ENCODE measurements at regions not wholly inside any gene's neighbourhood (a gene's known extent, or its start where the extent isn't known, plus 50 kb on each side); places are given as distances from the start of the nearest gene placed in this dataset.

DNA sequence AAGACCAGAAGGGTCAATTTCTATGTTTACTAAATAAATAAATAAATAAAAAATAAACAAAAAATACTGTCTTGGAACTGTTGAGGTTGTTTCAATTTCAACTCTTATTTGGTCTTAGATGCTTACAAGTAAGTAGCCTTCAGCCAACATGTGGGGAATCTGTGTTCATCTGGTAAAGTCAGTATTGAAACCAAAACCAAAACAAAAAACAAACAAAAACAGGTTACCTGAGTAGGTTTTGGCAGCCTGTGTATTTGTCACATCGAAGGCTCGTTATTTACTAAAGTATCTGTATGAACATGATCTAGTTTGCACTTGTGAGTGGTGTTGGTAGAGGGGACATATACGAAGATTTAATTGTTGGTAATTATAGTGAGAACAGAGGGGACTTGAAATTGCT is 471.5 kb downstream of the SLITRK5 start:
- Histone ChIP-seq H3K27ac (ENCODE audit: insufficient read depth, low read length, poor library complexity, severe bottlenecking) (no peak overlapping the region), H3K9me3 (ENCODE audit: control insufficient read depth, low read length) (no peaks in the 10 kb centered on the region), H3K36me3 (ENCODE audit: control insufficient read depth, insufficient read depth, low read length) (no peaks in the 10 kb centered on the region)

DNA sequence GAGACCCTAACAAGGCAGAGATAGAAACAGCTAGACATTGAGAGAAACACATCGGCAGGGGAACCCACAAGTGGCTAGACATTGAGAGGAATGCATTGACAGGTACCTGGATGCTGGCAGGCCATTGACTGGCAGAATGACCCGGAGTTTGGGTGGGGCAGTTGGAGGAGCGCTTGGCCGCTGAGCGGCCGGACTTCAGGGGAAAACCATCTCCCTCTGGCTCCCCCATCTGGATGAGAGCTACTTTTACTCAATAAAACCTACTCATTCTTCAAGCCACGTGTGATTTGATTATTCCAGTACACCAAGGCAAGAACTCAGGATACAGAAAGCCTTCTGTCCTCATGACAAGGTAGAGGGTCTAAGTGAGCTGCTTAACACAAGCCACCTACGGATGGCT is 473.4 kb downstream of the SLITRK5 start:
- Histone ChIP-seq H3K27me3 (replicated peaks; ENCODE audit: control insufficient read depth, insufficient read depth, low read length, poor library complexity, severe bottlenecking) (no peaks in the 10 kb centered on the region), H3K4me1 (ENCODE audit: control insufficient read depth, insufficient read depth, low read length, poor library complexity, severe bottlenecking) (no peaks in the 10 kb centered on the region), H3K4me3 (ENCODE audit: insufficient read depth, low read depth, low read length, poor library complexity, severe bottlenecking) (no peak overlapping the region), H3K9me3 (ENCODE audit: control insufficient read depth, low read length) (no peaks in the 10 kb centered on the region), H3K27ac (ENCODE audit: insufficient read depth, low read length, poor library complexity, severe bottlenecking) (no peak overlapping the region), H3K36me3 (ENCODE audit: control insufficient read depth, insufficient read depth, low read length) (no peaks in the 10 kb centered on the region)
- DNase-seq = no peak

More for the DNA sequence above, 471.5 kb downstream of the SLITRK5 start:
- no peaks in the 10 kb centered on the region for H3K27me3 ChIP-seq (replicated peaks; ENCODE audit: control insufficient read depth, insufficient read depth, low read length, poor library complexity, severe bottlenecking)
- no peak overlapping the region for H3K4me3 ChIP-seq (ENCODE audit: insufficient read depth, low read depth, low read length, poor library complexity, severe bottlenecking)
- H3K4me1 ChIP-seq (ENCODE audit: control insufficient read depth, insufficient read depth, low read length, poor library complexity, severe bottlenecking) = no peaks in the 10 kb centered on the region
- DNase-seq = no peak

- Histone ChIP-seq H3K4me1 (ENCODE audit: control insufficient read depth, insufficient read depth, low read length, poor library complexity, severe bottlenecking) (no peaks in the 10 kb centered on the region), H3K36me3 (ENCODE audit: control insufficient read depth, insufficient read depth, low read length) (no peaks in the 10 kb centered on the region), H3K27ac (ENCODE audit: insufficient read depth, low read length, poor library complexity, severe bottlenecking) (no peak overlapping the region), H3K9me3 (ENCODE audit: control insufficient read depth, low read length) (no peaks in the 10 kb centered on the region), H3K4me3 (ENCODE audit: insufficient read depth, low read depth, low read length, poor library complexity, severe bottlenecking) (no peak overlapping the region), H3K27me3 (replicated peaks; ENCODE audit: control insufficient read depth, insufficient read depth, low read length, poor library complexity, severe bottlenecking) (no peaks in the 10 kb centered on the region)
- no peak for DNase-seq
Observed at GRCh38 chr13:88153353-88153752, 482.2 kb downstream of the SLITRK5 start.

GRCh38 chr13:88154001-88154400 is 482.8 kb downstream of the SLITRK5 start:
- Histone ChIP-seq H3K9me3 (ENCODE audit: control insufficient read depth, low read length) (no peaks in the 10 kb centered on the region), H3K4me3 (ENCODE audit: insufficient read depth, low read depth, low read length, poor library complexity, severe bottlenecking) (no peak overlapping the region), H3K36me3 (ENCODE audit: control insufficient read depth, insufficient read depth, low read length) (no peaks in the 10 kb centered on the region), H3K27ac (ENCODE audit: insufficient read depth, low read length, poor library complexity, severe bottlenecking) (no peak overlapping the region), H3K27me3 (replicated peaks; ENCODE audit: control insufficient read depth, insufficient read depth, low read length, poor library complexity, severe bottlenecking) (no peaks in the 10 kb centered on the region), H3K4me1 (ENCODE audit: control insufficient read depth, insufficient read depth, low read length, poor library complexity, severe bottlenecking) (no peaks in the 10 kb centered on the region)
- no peak for DNase-seq

GRCh38 chr13:88162076-88162702 is 491.0 kb downstream of the SLITRK5 start:
- H3K36me3 ChIP-seq (ENCODE audit: control insufficient read depth, insufficient read depth, low read length) = no peaks in the 10 kb centered on the region
- no peaks in the 10 kb centered on the region for H3K9me3 ChIP-seq (ENCODE audit: control insufficient read depth, low read length)
- H3K4me3 ChIP-seq (ENCODE audit: insufficient read depth, low read depth, low read length, poor library complexity, severe bottlenecking) = no peak overlapping the region
- H3K27me3 ChIP-seq (replicated peaks; ENCODE audit: control insufficient read depth, insufficient read depth, low read length, poor library complexity, severe bottlenecking) = no peaks in the 10 kb centered on the region
- no peaks in the 10 kb centered on the region for H3K4me1 ChIP-seq (ENCODE audit: control insufficient read depth, insufficient read depth, low read length, poor library complexity, severe bottlenecking)
- H3K27ac ChIP-seq (ENCODE audit: insufficient read depth, low read length, poor library complexity, severe bottlenecking) = no peak overlapping the region
- no peak for DNase-seq

GRCh38 chr13:88176231-88176630 is 505.1 kb downstream of the SLITRK5 start:
- Histone ChIP-seq H3K9me3 (ENCODE audit: control insufficient read depth, low read length) (no peaks in the 10 kb centered on the region), H3K36me3 (ENCODE audit: control insufficient read depth, insufficient read depth, low read length) (no peaks in the 10 kb centered on the region), H3K4me3 (ENCODE audit: insufficient read depth, low read depth, low read length, poor library complexity, severe bottlenecking) (no peak overlapping the region), H3K27me3 (replicated peaks; ENCODE audit: control insufficient read depth, insufficient read depth, low read length, poor library complexity, severe bottlenecking) (no peaks in the 10 kb centered on the region), H3K4me1 (ENCODE audit: control insufficient read depth, insufficient read depth, low read length, poor library complexity, severe bottlenecking) (no peaks in the 10 kb centered on the region), H3K27ac (ENCODE audit: insufficient read depth, low read length, poor library complexity, severe bottlenecking) (no peak overlapping the region)
- no peak for DNase-seq

- no peaks in the 10 kb centered on the region for H3K9me3 ChIP-seq (ENCODE audit: control insufficient read depth, low read length)
- no peaks in the 10 kb centered on the region for H3K36me3 ChIP-seq (ENCODE audit: control insufficient read depth, insufficient read depth, low read length)
- H3K4me3 ChIP-seq (ENCODE audit: insufficient read depth, low read depth, low read length, poor library complexity, severe bottlenecking) = no peak overlapping the region
- H3K27ac ChIP-seq (ENCODE audit: insufficient read depth, low read length, poor library complexity, severe bottlenecking) = no peak overlapping the region
- DNase-seq = no peak
- no peaks in the 10 kb centered on the region for H3K4me1 ChIP-seq (ENCODE audit: control insufficient read depth, insufficient read depth, low read length, poor library complexity, severe bottlenecking)
- H3K27me3 ChIP-seq (replicated peaks; ENCODE audit: control insufficient read depth, insufficient read depth, low read length, poor library complexity, severe bottlenecking) = no peaks in the 10 kb centered on the region
Observed at GRCh38 chr13:88183440-88183839, 512.3 kb downstream of the SLITRK5 start.

- Histone ChIP-seq H3K4me3 (ENCODE audit: insufficient read depth, low read depth, low read length, poor library complexity, severe bottlenecking) (no peak overlapping the region), H3K36me3 (ENCODE audit: control insufficient read depth, insufficient read depth, low read length) (no peaks in the 10 kb centered on the region), H3K27ac (ENCODE audit: insufficient read depth, low read length, poor library complexity, severe bottlenecking) (no peak overlapping the region), H3K9me3 (ENCODE audit: control insufficient read depth, low read length) (no peaks in the 10 kb centered on the region), H3K27me3 (replicated peaks; ENCODE audit: control insufficient read depth, insufficient read depth, low read length, poor library complexity, severe bottlenecking) (no peaks in the 10 kb centered on the region), H3K4me1 (ENCODE audit: control insufficient read depth, insufficient read depth, low read length, poor library complexity, severe bottlenecking) (no peaks in the 10 kb centered on the region)
- DNase-seq = no peak
Observed at GRCh38 chr13:88188986-88189385, 517.8 kb downstream of the SLITRK5 start.

DNA sequence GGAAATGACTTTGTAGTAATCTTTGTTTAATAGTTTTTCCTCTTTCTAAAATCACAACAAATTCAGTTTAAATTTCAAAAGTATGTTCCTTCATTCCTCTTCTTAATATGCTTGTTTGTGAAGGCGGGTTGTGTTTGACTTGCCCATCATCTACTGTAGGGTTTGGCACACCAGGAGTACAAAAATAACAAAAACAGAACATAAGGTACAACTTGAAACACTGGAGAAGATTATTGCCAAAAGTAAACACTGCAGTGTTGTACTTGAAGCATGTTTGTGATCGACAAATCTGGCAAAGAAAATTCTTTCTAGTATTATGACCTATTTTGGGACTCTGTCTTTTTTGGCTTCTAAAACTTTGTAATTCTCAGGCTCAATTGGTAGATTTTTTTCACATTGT is 518.6 kb downstream of the SLITRK5 start:
- Histone ChIP-seq H3K4me1 (ENCODE audit: control insufficient read depth, insufficient read depth, low read length, poor library complexity, severe bottlenecking) (no peaks in the 10 kb centered on the region), H3K27ac (ENCODE audit: insufficient read depth, low read length, poor library complexity, severe bottlenecking) (no peak overlapping the region), H3K27me3 (replicated peaks; ENCODE audit: control insufficient read depth, insufficient read depth, low read length, poor library complexity, severe bottlenecking) (no peaks in the 10 kb centered on the region), H3K36me3 (ENCODE audit: control insufficient read depth, insufficient read depth, low read length) (no peaks in the 10 kb centered on the region), H3K9me3 (ENCODE audit: control insufficient read depth, low read length) (peaks cover under 1% of the 10 kb centered on the region), H3K4me3 (ENCODE audit: insufficient read depth, low read depth, low read length, poor library complexity, severe bottlenecking) (no peak overlapping the region)
- no peak for DNase-seq

DNA sequence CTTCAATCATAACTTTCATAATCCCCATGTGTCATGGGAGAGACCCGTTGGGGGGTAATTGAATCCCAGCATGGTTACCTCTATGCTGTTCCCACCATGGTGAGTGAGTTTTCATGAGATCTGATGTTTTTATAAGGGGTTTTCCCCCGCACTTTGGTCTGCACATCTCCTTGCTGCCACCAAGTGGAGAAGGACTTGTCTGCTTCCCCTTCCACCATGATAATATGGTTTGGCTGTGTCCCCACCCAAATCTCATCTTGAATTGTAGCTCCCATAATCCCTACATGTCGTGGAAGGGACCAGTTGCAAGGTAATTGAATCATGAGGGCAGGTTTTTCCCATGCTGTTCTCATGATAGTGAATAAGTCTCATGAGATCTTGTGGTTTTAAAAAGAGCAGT is 524.9 kb downstream of the SLITRK5 start:
- no peak overlapping the region for H3K27ac ChIP-seq (ENCODE audit: insufficient read depth, low read length, poor library complexity, severe bottlenecking)
- H3K4me1 ChIP-seq (ENCODE audit: control insufficient read depth, insufficient read depth, low read length, poor library complexity, severe bottlenecking) = no peaks in the 10 kb centered on the region
- no peaks in the 10 kb centered on the region for H3K36me3 ChIP-seq (ENCODE audit: control insufficient read depth, insufficient read depth, low read length)

More for the DNA sequence above, 524.9 kb downstream of the SLITRK5 start:
- no peak for DNase-seq
- Histone ChIP-seq H3K27me3 (replicated peaks; ENCODE audit: control insufficient read depth, insufficient read depth, low read length, poor library complexity, severe bottlenecking) (no peaks in the 10 kb centered on the region), H3K4me3 (ENCODE audit: insufficient read depth, low read depth, low read length, poor library complexity, severe bottlenecking) (no peak overlapping the region), H3K9me3 (ENCODE audit: control insufficient read depth, low read length) (peaks cover 3% of the 10 kb centered on the region)

Measured in effector memory CD4-positive, alpha-beta T cell (primary cell).